ENCODE measurements at regions not wholly inside any gene's neighbourhood (a gene's known extent, or its start where the extent isn't known, plus 50 kb on each side); places are given as distances from the start of the nearest gene placed in this dataset.
"Not testable (repeated sequence)": the region's sequence is repeated elsewhere in the genome, so short reads cannot be mapped to it uniquely, and the experiment has no call there.

GRCh38 chr14:23728791-23729190, 92.6 kb downstream of the DHRS2 start:
- Histone ChIP-seq H4K20me1 (ENCODE audit: insufficient read depth) (no peaks in the 10 kb centered on the region), H3K4me3 (IDR thresholded peaks at IDR 0.05; ENCODE audit: insufficient read depth, low read depth, low read length) (no peak overlapping the region), H3K4me2 (no peak overlapping the region), H3K4me1 (ENCODE audit: low read depth, poor library complexity, severe bottlenecking) (no peaks in the 10 kb centered on the region), H3K27me3 (ENCODE audit: insufficient read depth, low read depth) (no peaks in the 10 kb centered on the region), H3K79me2 (ENCODE audit: insufficient read depth, low read depth) (no peaks in the 10 kb centered on the region), H2AFZ (ENCODE audit: low read depth) (no peak overlapping the region), H3K36me3 (ENCODE audit: insufficient read depth) (no peaks in the 10 kb centered on the region), H3K9ac (no peak overlapping the region), H3K27ac (no peak overlapping the region)
- TF ChIP-seq, protein P1, sequence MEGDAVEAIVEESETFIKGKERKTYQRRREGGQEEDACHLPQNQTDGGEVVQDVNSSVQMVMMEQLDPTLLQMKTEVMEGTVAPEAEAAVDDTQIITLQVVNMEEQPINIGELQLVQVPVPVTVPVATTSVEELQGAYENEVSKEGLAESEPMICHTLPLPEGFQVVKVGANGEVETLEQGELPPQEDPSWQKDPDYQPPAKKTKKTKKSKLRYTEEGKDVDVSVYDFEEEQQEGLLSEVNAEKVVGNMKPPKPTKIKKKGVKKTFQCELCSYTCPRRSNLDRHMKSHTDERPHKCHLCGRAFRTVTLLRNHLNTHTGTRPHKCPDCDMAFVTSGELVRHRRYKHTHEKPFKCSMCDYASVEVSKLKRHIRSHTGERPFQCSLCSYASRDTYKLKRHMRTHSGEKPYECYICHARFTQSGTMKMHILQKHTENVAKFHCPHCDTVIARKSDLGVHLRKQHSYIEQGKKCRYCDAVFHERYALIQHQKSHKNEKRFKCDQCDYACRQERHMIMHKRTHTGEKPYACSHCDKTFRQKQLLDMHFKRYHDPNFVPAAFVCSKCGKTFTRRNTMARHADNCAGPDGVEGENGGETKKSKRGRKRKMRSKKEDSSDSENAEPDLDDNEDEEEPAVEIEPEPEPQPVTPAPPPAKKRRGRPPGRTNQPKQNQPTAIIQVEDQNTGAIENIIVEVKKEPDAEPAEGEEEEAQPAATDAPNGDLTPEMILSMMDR (conservative IDR thresholded peaks at IDR 0.05; ENCODE audit: low read depth, low read length): no peak

GRCh38 chr14:23729720-23730387, 93.7 kb downstream of the DHRS2 start:
- no peak overlapping the region for H3K27ac ChIP-seq
- no peak overlapping the region for H2AFZ ChIP-seq (ENCODE audit: low read depth)
- TF ChIP-seq, protein P1 (conservative IDR thresholded peaks at IDR 0.05; ENCODE audit: low read depth, low read length): no peak
- no peaks in the 10 kb centered on the region for H3K4me1 ChIP-seq (ENCODE audit: low read depth, poor library complexity, severe bottlenecking)
- no peaks in the 10 kb centered on the region for H3K36me3 ChIP-seq (ENCODE audit: insufficient read depth)
- H3K79me2 ChIP-seq (ENCODE audit: insufficient read depth, low read depth): no peaks in the 10 kb centered on the region
- no peak overlapping the region for H3K4me3 ChIP-seq (IDR thresholded peaks at IDR 0.05; ENCODE audit: insufficient read depth, low read depth, low read length)
- no peak overlapping the region for H3K4me2 ChIP-seq
- H3K9ac ChIP-seq: no peak overlapping the region
- H3K27me3 ChIP-seq (ENCODE audit: insufficient read depth, low read depth): no peaks in the 10 kb centered on the region
- no peaks in the 10 kb centered on the region for H4K20me1 ChIP-seq (ENCODE audit: insufficient read depth)

DNA sequence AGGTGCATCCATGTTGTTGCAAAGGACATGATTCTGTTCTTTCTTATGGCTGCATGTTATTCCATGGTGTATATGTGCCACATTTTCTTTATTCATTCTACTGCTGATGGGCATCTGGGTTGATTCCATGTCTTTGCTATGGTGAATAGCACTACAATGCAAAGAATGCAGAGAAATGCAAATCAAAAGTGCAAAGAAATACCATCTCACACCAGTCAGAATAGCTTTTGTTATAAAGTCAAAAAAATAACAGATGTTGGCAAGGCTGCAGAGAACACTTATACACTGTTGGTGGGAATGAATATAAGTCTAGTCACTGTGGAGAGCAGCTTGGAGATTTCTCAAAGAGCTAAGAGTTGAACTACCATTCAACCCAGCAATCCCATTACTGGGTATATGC, 99.2 kb downstream of the DHRS2 start:
- Histone ChIP-seq H4K20me1 (ENCODE audit: insufficient read depth) (no peaks in the 10 kb centered on the region), H3K27me3 (ENCODE audit: insufficient read depth, low read depth) (no peaks in the 10 kb centered on the region), H3K9ac (no peak overlapping the region)

DNA sequence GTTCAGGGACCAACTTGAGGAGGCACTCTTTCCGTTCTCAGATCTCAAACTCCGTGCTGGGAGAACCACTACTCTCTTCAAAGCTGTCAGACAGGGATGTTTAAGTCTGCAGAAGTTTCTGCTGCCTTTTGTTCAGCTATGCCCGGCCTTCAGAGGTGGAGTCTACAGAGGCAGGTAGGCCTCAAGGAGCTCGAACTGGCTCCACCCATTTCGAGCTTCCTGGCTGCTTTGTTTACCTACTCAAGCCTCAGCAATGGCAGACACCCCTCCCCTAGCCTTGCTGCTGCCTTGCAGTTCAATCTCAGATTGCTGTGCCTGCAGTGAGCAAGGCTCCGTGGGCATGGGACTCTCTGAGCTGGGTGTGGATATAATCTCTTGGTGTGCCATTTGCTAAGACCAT, 108.2 kb downstream of the DHRS2 start:
- H3K4me3 ChIP-seq (IDR thresholded peaks at IDR 0.05; ENCODE audit: insufficient read depth, low read depth, low read length); H3K4me2 ChIP-seq; H3K36me3 ChIP-seq (ENCODE audit: insufficient read depth); H3K9ac ChIP-seq; H3K27ac ChIP-seq; H3K27me3 ChIP-seq (ENCODE audit: insufficient read depth, low read depth); H4K20me1 ChIP-seq (ENCODE audit: insufficient read depth); H3K4me1 ChIP-seq (ENCODE audit: low read depth, poor library complexity, severe bottlenecking); H2AFZ ChIP-seq (ENCODE audit: low read depth); H3K79me2 ChIP-seq (ENCODE audit: insufficient read depth, low read depth): not testable (repeated sequence)

More for the DNA sequence above, 99.2 kb downstream of the DHRS2 start:
- H3K36me3 ChIP-seq (ENCODE audit: insufficient read depth): no peaks in the 10 kb centered on the region
- no peak overlapping the region for H3K27ac ChIP-seq
- H3K4me3 ChIP-seq (IDR thresholded peaks at IDR 0.05; ENCODE audit: insufficient read depth, low read depth, low read length): no peak overlapping the region
- H3K4me1 ChIP-seq (ENCODE audit: low read depth, poor library complexity, severe bottlenecking): no peaks in the 10 kb centered on the region
- H2AFZ ChIP-seq (ENCODE audit: low read depth): no peak overlapping the region
- H3K4me2 ChIP-seq: no peak overlapping the region
- TF ChIP-seq, protein P1 (conservative IDR thresholded peaks at IDR 0.05; ENCODE audit: low read depth, low read length): no peak
- H3K79me2 ChIP-seq (ENCODE audit: insufficient read depth, low read depth): no peaks in the 10 kb centered on the region

GRCh38 chr14:23750357-23750756, 114.2 kb downstream of the DHRS2 start:
- no peaks in the 10 kb centered on the region for H3K36me3 ChIP-seq (ENCODE audit: insufficient read depth)
- H4K20me1 ChIP-seq (ENCODE audit: insufficient read depth): no peaks in the 10 kb centered on the region
- no peak overlapping the region for H3K4me3 ChIP-seq (IDR thresholded peaks at IDR 0.05; ENCODE audit: insufficient read depth, low read depth, low read length)
- no peak overlapping the region for H2AFZ ChIP-seq (ENCODE audit: low read depth)
- no peaks in the 10 kb centered on the region for H3K79me2 ChIP-seq (ENCODE audit: insufficient read depth, low read depth)
- no peaks in the 10 kb centered on the region for H3K4me1 ChIP-seq (ENCODE audit: low read depth, poor library complexity, severe bottlenecking)
- TF ChIP-seq, protein P1 (conservative IDR thresholded peaks at IDR 0.05; ENCODE audit: low read depth, low read length): no peak
- H3K27ac ChIP-seq: no peak overlapping the region
- no peak overlapping the region for H3K9ac ChIP-seq
- H3K4me2 ChIP-seq: no peak overlapping the region
- H3K27me3 ChIP-seq (ENCODE audit: insufficient read depth, low read depth): no peaks in the 10 kb centered on the region

All from KMS-11 (cell line).